B cell (primary cell): ENCODE measurements at regions not wholly inside any gene's neighbourhood (a gene's known extent, or its start where the extent isn't known, plus 50 kb on each side); places are given as distances from the start of the nearest gene placed in this dataset.

ENCODE experiments used
- ATAC-seq: fragments of 200-7000 bp; cut with Tn5 transposase; one replicate; pipeline ENCODE4 v1.10.0; 2021; ENCODE audit warnings: low read depth, mild to moderate bottlenecking, moderate number of reproducible peaks, moderate library complexity
- CTCF ChIA-PET: fragments of 350-600 bp; sonication (Branson Sonifier 250); formaldehyde crosslinking; loops from one replicate; lab custom pipeline; 2021; ENCODE audit warnings: antibody characterized with exemption, inconsistent platforms; lab: Charles Lee
- POLR2A ChIA-PET: fragments of 350-600 bp; sonication (Branson Sonifier 250); formaldehyde crosslinking; loops from one replicate; lab custom pipeline; 2021; ENCODE audit warnings: antibody characterized with exemption; lab: Charles Lee
- DNase-seq: peaks from one replicate; pipeline ENCODE4 v3.0.0; 2013
- H2AFZ ChIP-seq: 2 replicates; pipeline ENCODE4 v1.6.1; 2012; ENCODE audit warnings: mild to moderate bottlenecking, low read depth, low read length; ENCODE audit not compliant: insufficient read depth, poor library complexity, severe bottlenecking
- H3K27ac ChIP-seq, 2 donors: 1 replicate in 1 of 2; 2 replicates in 1 of 2; pipeline ENCODE4 v1.5.1; 2012 to 2013; ENCODE audit warnings: low read length in 2 of 2, mild to moderate bottlenecking in 2 of 2, moderate library complexity in 1 of 2
- H3K27me3 ChIP-seq, 4 experiments: fragments of 200-600 bp in 1 of 4; sonication (generic) in 1 of 4; replicated peaks in 1 of 4; 1 replicate in 2 of 4; 2 replicates in 2 of 4; pipeline versions ENCODE4 v1.6.1 to v1.7.0; 2013 to 2016; ENCODE audit warnings: low read length in 3 of 4, mild to moderate bottlenecking in 2 of 4, mixed read lengths in 1 of 4, moderate library complexity in 1 of 4; ENCODE audit not compliant: insufficient read depth in 4 of 4, control insufficient read depth in 3 of 4; ENCODE audit errors: control extremely low read depth in 1 of 4
- H3K36me3 ChIP-seq, 2 experiments: replicated peaks in 1 of 2; 1 replicate in 1 of 2; 2 replicates in 1 of 2; pipeline versions ENCODE4 v1.6.1 to v1.7.1; 2013; ENCODE audit warnings: low read length in 1 of 2; ENCODE audit not compliant: insufficient read depth in 2 of 2, control insufficient read depth in 1 of 2; ENCODE audit errors: control extremely low read depth in 1 of 2, extremely low read depth in 1 of 2
- H3K4me1 ChIP-seq, 2 donors: fragments of 200-600 bp in 1 of 2; sonication (generic) in 1 of 2; 1 replicate in 1 of 2; 2 replicates in 1 of 2; pipeline versions ENCODE4 v1.5.1 to v1.6.1; 2013 to 2017; ENCODE audit warnings: low read length in 2 of 2; ENCODE audit not compliant: control insufficient read depth in 2 of 2, insufficient read depth in 2 of 2
- H3K4me2 ChIP-seq: replicated peaks from 2 replicates; pipeline ENCODE3; 2012; ENCODE audit warnings: mild to moderate bottlenecking, low read depth, low read length; ENCODE audit not compliant: poor library complexity, severe bottlenecking
- H3K4me3 ChIP-seq, 5 experiments: fragments of 200-600 bp in 1 of 5; sonication (generic) in 1 of 5; 1 replicate in 3 of 5; 2 replicates in 2 of 5; pipeline versions ENCODE4 v1.5.1 to v1.7.0; 2011 to 2016; ENCODE audit warnings: low read length in 4 of 5, mild to moderate bottlenecking in 4 of 5, low read depth in 2 of 5, control low read depth in 1 of 5, moderate library complexity in 1 of 5; ENCODE audit not compliant: insufficient read depth in 1 of 5; ENCODE audit errors: control extremely low read depth in 1 of 5, extremely low read depth in 1 of 5
- H3K79me2 ChIP-seq: fragments of 200-600 bp; sonication (generic); one replicate; pipeline ENCODE4 v1.6.0; 2016; ENCODE audit warnings: low read length; ENCODE audit not compliant: control insufficient read depth, insufficient read depth
- H3K9ac ChIP-seq: fragments of 200-600 bp; sonication (generic); 2 replicates; pipeline ENCODE4 v1.6.1; 2017; ENCODE audit warnings: mild to moderate bottlenecking, low read length, moderate library complexity
- H3K9me3 ChIP-seq, 3 donors: one replicate each; pipeline versions ENCODE4 v1.6.1 to v1.7.1; 2013; ENCODE audit warnings: low read length in 2 of 3; ENCODE audit not compliant: control insufficient read depth in 2 of 3, insufficient read depth in 1 of 3; ENCODE audit errors: control extremely low read depth in 1 of 3
- H4K20me1 ChIP-seq: 2 replicates; pipeline ENCODE4 v1.6.0; 2012; ENCODE audit warnings: mild to moderate bottlenecking, low read length; ENCODE audit not compliant: insufficient read depth, control insufficient read depth, poor library complexity, severe bottlenecking
- H3K27ac Mint-ChIP-seq: one replicate; pipeline ENCODE4 v1.8.0; 2021; ENCODE audit warnings: mixed read lengths
- H3K27me3 Mint-ChIP-seq: one replicate; pipeline ENCODE4 v1.8.0; 2021; ENCODE audit warnings: mixed read lengths
- H3K4me1 Mint-ChIP-seq: one replicate; pipeline ENCODE4 v1.8.0; 2021; ENCODE audit warnings: mixed read lengths
- H3K4me3 Mint-ChIP-seq: one replicate; pipeline ENCODE4 v1.8.0; 2021; ENCODE audit warnings: mixed read lengths
- H3K9me3 Mint-ChIP-seq: one replicate; pipeline ENCODE4 v1.8.0; 2022; ENCODE audit warnings: mixed read lengths; ENCODE audit not compliant: insufficient read depth
- EZH2 ChIP-seq: IDR thresholded peaks from 2 replicates; pipeline ENCODE4 v1.6.1; 2012; ENCODE audit warnings: borderline replicate concordance, low read depth, mild to moderate bottlenecking, moderate library complexity, low read length; ENCODE audit not compliant: insufficient read depth, poor library complexity, severe bottlenecking
- WGBS: methylation state at CpG from one replicate; pipeline ENCODE4 v1.1.5; 2013; ENCODE audit warnings: missing lambda C conversion rate; ENCODE audit not compliant: insufficient coverage; 5-methylcytosine and 5-hydroxymethylcytosine counted together
- intact Hi-C: fragments of 100-400 bp; cut with micrococcal nuclease; formaldehyde crosslinking; loops from one replicate; pipeline ENCODE4 v1.10.0; 2022
- TF ChIP-seq, protein P1 (sequence below): fragments of 200-600 bp; IDR thresholded peaks from one replicate; pipeline ENCODE4 v1.8.0; 2022; ENCODE audit warnings: antibody characterized with exemption, mild to moderate bottlenecking

DNA sequence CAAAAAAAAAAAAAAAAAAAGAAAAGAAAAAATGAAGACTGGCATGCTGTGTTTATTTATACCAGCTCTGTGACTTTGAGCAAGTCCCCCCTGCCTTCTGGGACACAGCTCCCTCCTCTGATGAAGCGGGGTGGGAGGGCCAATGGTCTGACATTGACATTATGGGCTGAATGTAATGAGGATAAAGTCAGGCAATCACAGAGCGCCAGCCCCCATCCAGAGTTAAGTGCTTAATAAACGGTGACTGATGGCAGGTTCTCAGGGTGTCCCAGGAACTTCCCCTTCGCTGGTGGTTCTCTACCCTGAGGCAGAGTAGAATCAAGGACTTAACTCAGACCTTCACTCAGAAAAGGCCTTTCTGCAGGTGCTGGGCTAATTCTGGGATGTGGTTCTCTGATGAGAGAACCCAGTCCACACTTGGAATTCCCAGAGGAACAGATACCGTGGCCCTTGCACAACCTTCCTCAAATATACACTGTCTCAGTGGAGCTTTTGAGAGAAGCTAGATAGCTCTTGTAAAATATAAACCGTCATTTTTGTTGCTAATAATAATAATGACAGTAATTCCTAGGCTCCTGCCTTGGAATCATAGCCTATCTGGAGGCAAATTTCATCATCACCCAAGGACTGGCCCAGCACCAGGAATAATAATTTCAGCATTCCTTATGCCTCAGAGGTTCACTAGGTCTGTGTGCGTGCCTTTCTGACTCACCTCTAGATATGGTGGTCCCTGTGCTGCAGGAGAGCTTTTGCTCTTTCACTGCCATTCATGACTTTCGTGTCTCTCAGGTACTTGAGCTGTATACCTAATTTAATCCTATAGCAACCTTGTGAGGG lies 115.8 kb downstream of the RPLP1 start:
- intact Hi-C loops = no loop called here
- no peak overlapping the region for H3K27ac ChIP-seq
- H3K9me3 ChIP-seq = no peaks in the 10 kb centered on the region
- no peak overlapping the region for H3K9ac ChIP-seq
- no peaks in the 10 kb centered on the region for H3K36me3 ChIP-seq
- no peak for ATAC-seq
- DNase-seq = no peak
- ChIA-PET POLR2A (interaction anchor here (0.7 kb wide), 1 partner anchor 506 kb away, joined by 6 read pairs; no protein-coding TSS in a partner anchor), CTCF (no interaction called here)
- Mint-ChIP-seq H3K4me1 (no peaks in the 10 kb centered on the region), H3K9me3 (no peaks in the 10 kb centered on the region), H3K27ac (no peak overlapping the region), H3K27me3 (peaks cover 15% of the 10 kb centered on the region), H3K4me3 (no peak overlapping the region)
- H3K4me3 ChIP-seq = no peak overlapping the region
- H3K4me1 ChIP-seq = no peaks in the 10 kb centered on the region
- H3K27me3 ChIP-seq = no peaks in the 10 kb centered on the region
- WGBS = 91% methylated on average over 4 of the region's 8 CpGs
- no peaks in the 10 kb centered on the region for H3K79me2 ChIP-seq
- H4K20me1 ChIP-seq = no peaks in the 10 kb centered on the region
- no peak for TF ChIP-seq EZH2
- TF ChIP-seq, protein P1, sequence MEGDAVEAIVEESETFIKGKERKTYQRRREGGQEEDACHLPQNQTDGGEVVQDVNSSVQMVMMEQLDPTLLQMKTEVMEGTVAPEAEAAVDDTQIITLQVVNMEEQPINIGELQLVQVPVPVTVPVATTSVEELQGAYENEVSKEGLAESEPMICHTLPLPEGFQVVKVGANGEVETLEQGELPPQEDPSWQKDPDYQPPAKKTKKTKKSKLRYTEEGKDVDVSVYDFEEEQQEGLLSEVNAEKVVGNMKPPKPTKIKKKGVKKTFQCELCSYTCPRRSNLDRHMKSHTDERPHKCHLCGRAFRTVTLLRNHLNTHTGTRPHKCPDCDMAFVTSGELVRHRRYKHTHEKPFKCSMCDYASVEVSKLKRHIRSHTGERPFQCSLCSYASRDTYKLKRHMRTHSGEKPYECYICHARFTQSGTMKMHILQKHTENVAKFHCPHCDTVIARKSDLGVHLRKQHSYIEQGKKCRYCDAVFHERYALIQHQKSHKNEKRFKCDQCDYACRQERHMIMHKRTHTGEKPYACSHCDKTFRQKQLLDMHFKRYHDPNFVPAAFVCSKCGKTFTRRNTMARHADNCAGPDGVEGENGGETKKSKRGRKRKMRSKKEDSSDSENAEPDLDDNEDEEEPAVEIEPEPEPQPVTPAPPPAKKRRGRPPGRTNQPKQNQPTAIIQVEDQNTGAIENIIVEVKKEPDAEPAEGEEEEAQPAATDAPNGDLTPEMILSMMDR = no peak
- no peak overlapping the region for H2AFZ ChIP-seq
- no peak overlapping the region for H3K4me2 ChIP-seq

DNA sequence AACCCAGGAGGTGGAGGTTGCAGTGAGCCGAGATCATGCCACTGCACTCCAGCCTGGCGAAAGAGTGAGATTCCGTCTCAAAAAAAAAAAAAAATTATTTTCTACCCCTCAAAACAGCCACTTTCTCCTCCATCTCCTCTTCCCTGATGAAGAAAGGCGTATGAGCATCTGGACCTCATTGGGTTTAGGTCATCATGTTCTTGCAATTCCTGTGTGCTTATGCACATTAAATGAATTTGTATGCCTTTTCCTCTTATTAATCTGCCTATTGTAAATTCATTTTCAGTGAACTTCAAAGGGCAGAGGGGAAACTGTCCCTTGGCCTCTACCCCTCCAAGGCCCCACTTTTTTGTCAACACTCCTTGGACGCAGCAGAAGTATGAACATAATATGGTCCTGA lies 117.8 kb downstream of the RPLP1 start:
- H3K4me3 ChIP-seq = no peak overlapping the region
- intact Hi-C loops = loop anchor here (10.0 kb wide), 1 partner anchor 1154 kb away; no protein-coding TSS in a partner anchor
- H4K20me1 ChIP-seq = no peaks in the 10 kb centered on the region
- whole genome bisulfite sequencing = no CpG with 5 or more reads among the region's 5 CpGs
- Mint-ChIP-seq H3K4me3 (no peak overlapping the region), H3K27me3 (peaks cover 13% of the 10 kb centered on the region), H3K4me1 (peaks cover 4% of the 10 kb centered on the region), H3K9me3 (no peaks in the 10 kb centered on the region), H3K27ac (no peak overlapping the region)
- H3K9ac ChIP-seq = no peak overlapping the region
- H3K4me2 ChIP-seq = no peak overlapping the region
- POLR2A ChIA-PET = no interaction called here
- ATAC-seq (no peak), DNase-seq (no peak)
- H2AFZ ChIP-seq = no peak overlapping the region
- CTCF ChIA-PET = no interaction called here
- no peaks in the 10 kb centered on the region for H3K79me2 ChIP-seq
- H3K9me3 ChIP-seq = no peaks in the 10 kb centered on the region
- TF ChIP-seq EZH2 = no peak
- TF ChIP-seq, protein P1 = no peak
- H3K4me1 ChIP-seq = no peaks in the 10 kb centered on the region
- no peaks in the 10 kb centered on the region for H3K36me3 ChIP-seq
- no peaks in the 10 kb centered on the region for H3K27me3 ChIP-seq
- H3K27ac ChIP-seq = no peak overlapping the region
